Gastrocnemius medialis (tissue), 4 donors: ENCODE measurements at regions not wholly inside any gene's neighbourhood (a gene's known extent, or its start where the extent isn't known, plus 50 kb on each side); places are given as distances from the start of the nearest gene placed in this dataset.

ENCODE experiments used
- ATAC-seq, 2 donors: fragments of 150-250 bp; one replicate each; pipeline ENCODE4 v1.9.1; 2016
- DNase-seq, 2 donors: peaks; one replicate each; pipeline ENCODE4 v3.0.0-alpha.2; 2019
- H3K27ac ChIP-seq, 4 donors: fragments of 200-600 bp; sonication (generic); 1 replicate in 1 of 4; 2 replicates in 3 of 4; pipeline ENCODE4 v1.5.1; 2016 to 2018; ENCODE audit warnings: mild to moderate bottlenecking in 2 of 4, moderate library complexity in 1 of 4
- H3K27me3 ChIP-seq, 3 donors: fragments of 200-600 bp; sonication (generic) in 2 of 3; 1 replicate in 1 of 3; 2 replicates in 2 of 3; pipeline versions ENCODE4 v1.5.1 to v1.6.0; 2016 to 2019; ENCODE audit warnings: mild to moderate bottlenecking in 1 of 3, moderate library complexity in 1 of 3
- H3K36me3 ChIP-seq, 2 donors: fragments of 200-600 bp; sonication (generic) in 1 of 2; one replicate each; pipeline ENCODE4 v1.5.1; 2017 to 2018
- H3K4me1 ChIP-seq, 2 donors: fragments of 200-600 bp; sonication (generic) in 1 of 2; one replicate each; pipeline ENCODE4 v1.5.1; 2016 to 2017; ENCODE audit warnings: mild to moderate bottlenecking in 2 of 2
- H3K4me3 ChIP-seq, 4 donors: fragments of 200-600 bp; sonication (generic) in 3 of 4; 1 replicate in 1 of 4; 2 replicates in 3 of 4; pipeline ENCODE4 v1.5.1; 2016 to 2019; ENCODE audit warnings: mild to moderate bottlenecking in 2 of 4
- H3K9me3 ChIP-seq, 3 donors: fragments of 200-600 bp; sonication (generic) in 2 of 3; 1 replicate in 1 of 3; 2 replicates in 2 of 3; pipeline ENCODE4 v1.5.1; 2016 to 2019
- CTCF ChIP-seq, 5 experiments: fragments of 450-650 bp in 3 of 5; fragments of 200-600 bp in 2 of 5; sonication (generic) in 2 of 5; IDR thresholded peaks in 4 of 5; conservative IDR thresholded peaks in 1 of 5; 1 replicate in 4 of 5; 2 replicates in 1 of 5; pipeline ENCODE4 v1.5.1; 2016 to 2019; ENCODE audit warnings: antibody characterized with exemption in 5 of 5, mild to moderate bottlenecking in 3 of 5, moderate library complexity in 3 of 5
- POLR2A ChIP-seq, 2 donors: fragments of 450-650 bp; IDR thresholded peaks; one replicate each; pipeline ENCODE4 v1.6.1; 2017; ENCODE audit warnings: antibody characterized with exemption in 2 of 2, mild to moderate bottlenecking in 2 of 2, moderate library complexity in 2 of 2
- in situ Hi-C, 4 donors: fragments of 200-750 bp; cut with MboI; loops; one replicate each; pipeline versions ENCODE4 v1.15.0 to v1.8.0; 2017; ENCODE audit warnings: low sequenced_read_pairs in 4 of 4
- intact Hi-C: fragments of 100-400 bp; cut with DNase I; formaldehyde crosslinking; loops from one replicate; pipeline ENCODE4 v1.15.1; 2023; ENCODE audit warnings: low total_unique reads

- no peak for DNase-seq
- TF ChIP-seq POLR2A (IDR thresholded peaks at IDR 0.05) (no peak), CTCF (IDR thresholded peaks at IDR 0.05 in 4 of 5, conservative IDR thresholded peaks at IDR 0.05 in 1 of 5) (no peak)
- in situ Hi-C loops, result no loop called here
- Histone ChIP-seq H3K9me3 (no peaks in the 10 kb centered on the region), H3K27me3 (no peaks in the 10 kb centered on the region), H3K4me3 (no peak overlapping the region), H3K36me3 (no peaks in the 10 kb centered on the region), H3K27ac (no peak overlapping the region), H3K4me1 (no peaks in the 10 kb centered on the region)
- no peak for ATAC-seq
- intact Hi-C loops, result no loop called here
Observed at GRCh38 chr16:51674615-51675014, 523.5 kb upstream of the SALL1 start.

GRCh38 chr16:51670527-51670926, 519.5 kb upstream of the SALL1 start:
- Histone ChIP-seq H3K36me3 (no peaks in the 10 kb centered on the region), H3K4me1 (no peaks in the 10 kb centered on the region), H3K27me3 (no peaks in the 10 kb centered on the region), H3K27ac (no peak overlapping the region), H3K4me3 (no peak overlapping the region), H3K9me3 (no peaks in the 10 kb centered on the region)
- no peak for ATAC-seq
- DNase-seq, result no peak
- in situ Hi-C loops, result no loop called here
- intact Hi-C loops, result no loop called here
- TF ChIP-seq CTCF (IDR thresholded peaks at IDR 0.05 in 4 of 5, conservative IDR thresholded peaks at IDR 0.05 in 1 of 5), result no peak
- TF ChIP-seq POLR2A (IDR thresholded peaks at IDR 0.05), result no peak

- no peaks in the 10 kb centered on the region for H3K4me1 ChIP-seq
- DNase-seq, result no peak
- no peak overlapping the region for H3K27ac ChIP-seq
- TF ChIP-seq CTCF (IDR thresholded peaks at IDR 0.05 in 4 of 5, conservative IDR thresholded peaks at IDR 0.05 in 1 of 5), result no peak
- TF ChIP-seq POLR2A (IDR thresholded peaks at IDR 0.05), result no peak
- H3K36me3 ChIP-seq, result no peaks in the 10 kb centered on the region
- in situ Hi-C loops, result no loop called here
- intact Hi-C loops, result no loop called here
- no peaks in the 10 kb centered on the region for H3K27me3 ChIP-seq
- no peak overlapping the region for H3K4me3 ChIP-seq
- ATAC-seq, result no peak
- no peaks in the 10 kb centered on the region for H3K9me3 ChIP-seq
Observed at GRCh38 chr16:51666821-51667220, 515.8 kb upstream of the SALL1 start.

GRCh38 chr16:51666074-51666473, 515.0 kb upstream of the SALL1 start:
- in situ Hi-C loops, result no loop called here
- no peak overlapping the region for H3K4me3 ChIP-seq
- ATAC-seq (no peak), DNase-seq (no peak)
- no peaks in the 10 kb centered on the region for H3K9me3 ChIP-seq
- no peaks in the 10 kb centered on the region for H3K27me3 ChIP-seq
- no peaks in the 10 kb centered on the region for H3K4me1 ChIP-seq
- intact Hi-C loops, result no loop called here
- no peak overlapping the region for H3K27ac ChIP-seq
- TF ChIP-seq CTCF (IDR thresholded peaks at IDR 0.05 in 4 of 5, conservative IDR thresholded peaks at IDR 0.05 in 1 of 5), result no peak
- TF ChIP-seq POLR2A (IDR thresholded peaks at IDR 0.05), result no peak
- H3K36me3 ChIP-seq, result no peaks in the 10 kb centered on the region

- no peak for ATAC-seq
- in situ Hi-C loops, result no loop called here
- TF ChIP-seq POLR2A (IDR thresholded peaks at IDR 0.05), result no peak
- TF ChIP-seq CTCF (IDR thresholded peaks at IDR 0.05 in 4 of 5, conservative IDR thresholded peaks at IDR 0.05 in 1 of 5), result no peak
Observed at GRCh38 chr16:51665436-51665998, 514.4 kb upstream of the SALL1 start.

More at GRCh38 chr16:51665436-51665998, 514.4 kb upstream of the SALL1 start:
- no peaks in the 10 kb centered on the region for H3K4me1 ChIP-seq
- no peak overlapping the region for H3K27ac ChIP-seq
- H3K9me3 ChIP-seq, result no peaks in the 10 kb centered on the region
- H3K27me3 ChIP-seq, result no peaks in the 10 kb centered on the region
- intact Hi-C loops, result no loop called here
- no peak overlapping the region for H3K4me3 ChIP-seq
- H3K36me3 ChIP-seq, result no peaks in the 10 kb centered on the region
- no peak for DNase-seq
